ENCODE measurements at regions not wholly inside any gene's neighbourhood (a gene's known extent, or its start where the extent isn't known, plus 50 kb on each side); places are given as distances from the start of the nearest gene placed in this dataset.

- DNase-seq = no peak
- no peak for ATAC-seq
- Histone ChIP-seq H3K36me3 (no peaks in the 10 kb centered on the region), H3K27me3 (no peaks in the 10 kb centered on the region), H3K4me3 (no peak overlapping the region), H3K27ac (no peak overlapping the region), H3K4me1 (no peaks in the 10 kb centered on the region), H3K9me3 (no peaks in the 10 kb centered on the region)
- TF ChIP-seq CTCF (IDR thresholded peaks at IDR 0.05) = no peak
- intact Hi-C loops (cut with DNase I) = no loop called here
Measured at GRCh38 chr2:81706856-81707255, 1402.3 kb upstream of the LRRTM1 start.

GRCh38 chr2:81703831-81704230 lies 1399.3 kb upstream of the LRRTM1 start:
- intact Hi-C loops (cut with DNase I) = no loop called here
- DNase-seq = no peak
- no peaks in the 10 kb centered on the region for H3K9me3 ChIP-seq

GRCh38 chr2:81692566-81692965 lies 1388.0 kb upstream of the LRRTM1 start:
- DNase-seq = no peak
- Histone ChIP-seq H3K4me3 (no peak overlapping the region), H3K27me3 (no peaks in the 10 kb centered on the region), H3K4me1 (no peaks in the 10 kb centered on the region), H3K27ac (no peak overlapping the region), H3K36me3 (no peaks in the 10 kb centered on the region), H3K9me3 (peaks cover 0 to 3% of the 10 kb centered on the region in 2 donors)
- no peak for ATAC-seq
- TF ChIP-seq CTCF (IDR thresholded peaks at IDR 0.05) = no peak
- intact Hi-C loops (cut with DNase I) = no loop called here

More at GRCh38 chr2:81703831-81704230, 1399.3 kb upstream of the LRRTM1 start:
- Histone ChIP-seq H3K36me3 (no peaks in the 10 kb centered on the region), H3K4me3 (no peak overlapping the region), H3K4me1 (no peaks in the 10 kb centered on the region), H3K27me3 (no peaks in the 10 kb centered on the region), H3K27ac (no peak overlapping the region)
- no peak for ATAC-seq
- no peak for TF ChIP-seq CTCF (IDR thresholded peaks at IDR 0.05)

- Histone ChIP-seq H3K9me3 (no peaks in the 10 kb centered on the region), H3K4me3 (no peak overlapping the region), H3K27ac (no peak overlapping the region), H3K36me3 (no peaks in the 10 kb centered on the region), H3K27me3 (no peaks in the 10 kb centered on the region), H3K4me1 (no peaks in the 10 kb centered on the region)
- no peak for TF ChIP-seq CTCF (IDR thresholded peaks at IDR 0.05)
- no peak for DNase-seq
- ATAC-seq = no peak
- intact Hi-C loops (cut with DNase I) = no loop called here
Measured at GRCh38 chr2:81675641-81676040, 1371.1 kb upstream of the LRRTM1 start.

GRCh38 chr2:81672923-81673322 lies 1368.4 kb upstream of the LRRTM1 start:
- no peaks in the 10 kb centered on the region for H3K36me3 ChIP-seq
- no peak for ATAC-seq
- H3K4me3 ChIP-seq = no peak overlapping the region
- H3K4me1 ChIP-seq = no peaks in the 10 kb centered on the region
- intact Hi-C loops (cut with DNase I) = no loop called here
- DNase-seq = no peak
- TF ChIP-seq CTCF (IDR thresholded peaks at IDR 0.05) = no peak
- H3K27ac ChIP-seq = no peak overlapping the region
- H3K9me3 ChIP-seq = no peaks in the 10 kb centered on the region
- H3K27me3 ChIP-seq = no peaks in the 10 kb centered on the region

All from left lung (tissue), 4 donors.